A673 (cell line): ENCODE measurements at regions not wholly inside any gene's neighbourhood (a gene's known extent, or its start where the extent isn't known, plus 50 kb on each side); places are given as distances from the start of the nearest gene placed in this dataset.

Experiments used
- EZH2 ChIP-seq: fragments of 200-600 bp; sonication (generic); IDR thresholded peaks from 2 replicates; pipeline ENCODE4 v1.6.1; 2017; ENCODE audit warnings: borderline replicate concordance, low read depth, mild to moderate bottlenecking, mixed read lengths, antibody characterized with exemption, low read length; ENCODE audit not compliant: poor library complexity, severe bottlenecking
- TF ChIP-seq, protein P1 (sequence below): fragments of 300-800, 200-600 bp; sonication (generic); conservative IDR thresholded peaks from 2 replicates; pipeline ENCODE4 v1.5.1; 2017; ENCODE audit warnings: low read depth, mild to moderate bottlenecking, antibody characterized with exemption, low read length, moderate library complexity, mixed read lengths

DNA sequence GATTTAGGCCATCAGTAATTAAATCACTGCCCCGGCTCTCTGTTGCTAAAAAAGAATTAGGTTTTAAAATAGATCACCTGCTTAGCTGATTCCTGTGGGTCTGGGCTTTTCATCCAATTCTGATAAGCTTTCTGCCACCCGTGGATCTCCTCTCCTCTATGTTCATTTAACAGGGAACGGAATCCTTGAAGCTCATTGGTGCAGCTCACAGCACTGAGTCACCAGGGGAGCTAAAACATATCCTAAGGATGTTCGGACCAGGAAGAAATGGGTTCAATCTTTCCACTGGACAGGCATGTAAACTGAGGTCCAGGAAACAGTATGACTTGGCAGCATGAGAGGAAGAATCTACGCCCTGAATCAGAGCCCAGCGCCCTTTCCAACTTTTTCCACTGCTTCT is 267.1 kb upstream of the GRIA1 start:
- TF ChIP-seq, protein P1, sequence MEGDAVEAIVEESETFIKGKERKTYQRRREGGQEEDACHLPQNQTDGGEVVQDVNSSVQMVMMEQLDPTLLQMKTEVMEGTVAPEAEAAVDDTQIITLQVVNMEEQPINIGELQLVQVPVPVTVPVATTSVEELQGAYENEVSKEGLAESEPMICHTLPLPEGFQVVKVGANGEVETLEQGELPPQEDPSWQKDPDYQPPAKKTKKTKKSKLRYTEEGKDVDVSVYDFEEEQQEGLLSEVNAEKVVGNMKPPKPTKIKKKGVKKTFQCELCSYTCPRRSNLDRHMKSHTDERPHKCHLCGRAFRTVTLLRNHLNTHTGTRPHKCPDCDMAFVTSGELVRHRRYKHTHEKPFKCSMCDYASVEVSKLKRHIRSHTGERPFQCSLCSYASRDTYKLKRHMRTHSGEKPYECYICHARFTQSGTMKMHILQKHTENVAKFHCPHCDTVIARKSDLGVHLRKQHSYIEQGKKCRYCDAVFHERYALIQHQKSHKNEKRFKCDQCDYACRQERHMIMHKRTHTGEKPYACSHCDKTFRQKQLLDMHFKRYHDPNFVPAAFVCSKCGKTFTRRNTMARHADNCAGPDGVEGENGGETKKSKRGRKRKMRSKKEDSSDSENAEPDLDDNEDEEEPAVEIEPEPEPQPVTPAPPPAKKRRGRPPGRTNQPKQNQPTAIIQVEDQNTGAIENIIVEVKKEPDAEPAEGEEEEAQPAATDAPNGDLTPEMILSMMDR = no peak
- TF ChIP-seq EZH2 = no peak
